ENCODE measurements at regions not wholly inside any gene's neighbourhood (a gene's known extent, or its start where the extent isn't known, plus 50 kb on each side); places are given as distances from the start of the nearest gene placed in this dataset.
"Not testable (repeated sequence)": the region's sequence is repeated elsewhere in the genome, so short reads cannot be mapped to it uniquely, and the experiment has no call there.

DNA sequence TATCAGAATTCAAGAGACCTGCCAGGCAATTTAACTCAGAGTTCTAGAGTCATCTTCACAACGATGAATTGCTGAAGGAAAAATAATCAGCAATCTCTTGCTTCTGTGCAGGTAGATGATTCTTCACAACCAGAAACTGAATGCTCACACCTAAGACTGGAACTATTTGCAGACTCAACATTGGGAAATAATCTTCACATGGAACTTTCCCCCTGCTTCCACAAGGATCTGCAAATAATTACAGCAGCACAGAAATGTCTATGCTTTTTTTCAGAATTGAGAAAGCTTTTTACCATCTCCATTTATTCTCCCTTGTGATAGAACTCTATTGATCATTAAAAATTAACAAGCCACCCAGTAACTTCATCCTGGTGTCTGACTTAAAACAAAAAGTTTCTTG is 282.8 kb downstream of the AHR start:
- no peaks in the 10 kb centered on the region for H3K9me3 ChIP-seq (ENCODE audit: low read length)
- ATAC-seq (no peak), DNase-seq (ENCODE audit: low spot score) (no peak), FAIRE-seq (no peak)
- H3K36me3 ChIP-seq (replicated peaks in 1 of 2; ENCODE audit: control insufficient read depth in 1 of 2, insufficient read depth in 2 of 2, low read length in 2 of 2): no peaks in the 10 kb centered on the region
- BruUV-seq (replicated peaks): no TSS peak
- no peak overlapping the region for H3K9ac ChIP-seq (ENCODE audit: insufficient read depth, low read depth, low read length)
- ChIA-PET POLR2A (no interaction called here), CTCF (ENCODE audit: low intra/inter-chr PET ratio, low total read pairs) (no interaction called here)
- no peaks in the 10 kb centered on the region for H3K4me1 ChIP-seq (ENCODE audit: insufficient read depth, low read length)
- in situ Hi-C loops (cut with HindIII; ENCODE audit: extremely low pct_ligation_motif_present, low pct_unique_long_range_greater_than_20kb): no loop called here
- no peak overlapping the region for H2AFZ ChIP-seq (ENCODE audit: low read length)
- 38% methylated on average over 1 of the region's 1 CpG for WGBS (ENCODE audit: low lambda C conversion rate)
- no peak overlapping the region for H3K27ac ChIP-seq (ENCODE audit: extremely low read length, insufficient read depth, low read length)
- TF ChIP-seq DPF2 (CRISPR knock-in tag; IDR thresholded peaks at IDR 0.05; ENCODE audit: borderline replicate concordance, low read depth) (no peak), SRSF9 (IDR thresholded peaks at IDR 0.05; ENCODE audit: borderline replicate concordance, insufficient read depth, low read depth, low read length, poor library complexity, severe bottlenecking) (no peak), ADNP (CRISPR knock-in tag; IDR thresholded peaks at IDR 0.05) (no peak)
- TF ChIP-seq, protein P1, sequence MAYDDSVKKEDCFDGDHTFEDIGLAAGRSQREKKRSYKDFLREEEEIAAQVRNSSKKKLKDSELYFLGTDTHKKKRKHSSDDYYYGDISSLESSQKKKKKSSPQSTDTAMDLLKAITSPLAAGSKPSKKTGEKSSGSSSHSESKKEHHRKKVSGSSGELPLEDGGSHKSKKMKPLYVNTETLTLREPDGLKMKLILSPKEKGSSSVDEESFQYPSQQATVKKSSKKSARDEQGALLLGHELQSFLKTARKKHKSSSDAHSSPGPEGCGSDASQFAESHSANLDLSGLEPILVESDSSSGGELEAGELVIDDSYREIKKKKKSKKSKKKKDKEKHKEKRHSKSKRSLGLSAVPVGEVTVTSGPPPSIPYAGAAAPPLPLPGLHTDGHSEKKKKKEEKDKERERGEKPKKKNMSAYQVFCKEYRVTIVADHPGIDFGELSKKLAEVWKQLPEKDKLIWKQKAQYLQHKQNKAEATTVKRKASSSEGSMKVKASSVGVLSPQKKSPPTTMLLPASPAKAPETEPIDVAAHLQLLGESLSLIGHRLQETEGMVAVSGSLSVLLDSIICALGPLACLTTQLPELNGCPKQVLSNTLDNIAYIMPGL (CRISPR knock-in tag; IDR thresholded peaks at IDR 0.05; ENCODE audit: borderline replicate concordance in 1 of 2, low read depth in 1 of 2): no peak
- no peaks in the 10 kb centered on the region for H3K27me3 ChIP-seq (ENCODE audit: control insufficient read depth in 1 of 2, insufficient read depth in 2 of 2, low read length in 2 of 2)
- H3K4me2 ChIP-seq (ENCODE audit: low read depth, low read length): no peak overlapping the region
- no peaks in the 10 kb centered on the region for H3K79me2 ChIP-seq (ENCODE audit: insufficient read depth, low read length)
- intact Hi-C loops (cut with micrococcal nuclease; ENCODE audit: unreplicated experiment): no loop called here
- H3K4me3 ChIP-seq (replicated peaks in 1 of 3; ENCODE audit: insufficient read depth in 1 of 3, low read depth in 2 of 3, low read length in 3 of 3): no peak overlapping the region
- no peaks in the 10 kb centered on the region for H4K20me1 ChIP-seq (ENCODE audit: insufficient read depth, low read length)

DNA sequence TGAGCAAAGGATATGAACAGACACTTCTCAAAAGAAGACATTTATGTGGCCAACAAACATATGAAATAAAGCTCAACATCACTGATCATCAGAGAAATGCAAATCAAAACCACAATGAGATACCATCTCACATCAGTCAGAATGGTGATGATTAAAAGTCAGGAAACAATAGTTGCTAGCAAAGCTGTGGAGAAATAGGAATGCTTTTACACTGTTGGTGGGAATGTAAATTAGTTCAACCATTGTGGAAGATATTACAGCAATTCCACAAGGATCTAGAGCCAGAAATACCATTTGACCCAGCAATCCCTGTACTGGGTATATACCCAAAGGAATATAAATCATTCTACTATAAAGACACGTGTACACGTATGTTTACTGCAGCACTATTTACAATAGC is 284.2 kb downstream of the AHR start:
- H3K4me3 ChIP-seq (replicated peaks in 1 of 3; ENCODE audit: insufficient read depth in 1 of 3, low read depth in 2 of 3, low read length in 3 of 3); H3K4me2 ChIP-seq (ENCODE audit: low read depth, low read length); H3K4me1 ChIP-seq (ENCODE audit: insufficient read depth, low read length); H2AFZ ChIP-seq (ENCODE audit: low read length); H3K27ac ChIP-seq (ENCODE audit: extremely low read length, insufficient read depth, low read length); H3K79me2 ChIP-seq (ENCODE audit: insufficient read depth, low read length); H4K20me1 ChIP-seq (ENCODE audit: insufficient read depth, low read length); CTCF ChIA-PET (ENCODE audit: low intra/inter-chr PET ratio, low total read pairs); H3K27me3 ChIP-seq (ENCODE audit: control insufficient read depth in 1 of 2, insufficient read depth in 2 of 2, low read length in 2 of 2); intact Hi-C loops (cut with micrococcal nuclease; ENCODE audit: unreplicated experiment); BruUV-seq (replicated peaks); FAIRE-seq; H3K36me3 ChIP-seq (replicated peaks in 1 of 2; ENCODE audit: control insufficient read depth in 1 of 2, insufficient read depth in 2 of 2, low read length in 2 of 2); DNase-seq (ENCODE audit: low spot score); ATAC-seq; H3K9me3 ChIP-seq (ENCODE audit: low read length); in situ Hi-C loops (cut with HindIII; ENCODE audit: extremely low pct_ligation_motif_present, low pct_unique_long_range_greater_than_20kb); H3K9ac ChIP-seq (ENCODE audit: insufficient read depth, low read depth, low read length); POLR2A ChIA-PET: not testable (repeated sequence)
- WGBS (ENCODE audit: low lambda C conversion rate): 23% methylated on average over 2 of the region's 2 CpGs

Data from HepG2 (cell line).